Stimulated activated CD8-positive, alpha-beta memory T cell treated with anti-CD3 and anti-CD28 coated beads, Interleukin-7, amount 100 ng/mL, for 4 hours (primary cell): ENCODE measurements at regions not wholly inside any gene's neighbourhood (a gene's known extent, or its start where the extent isn't known, plus 50 kb on each side); places are given as distances from the start of the nearest gene placed in this dataset.
A peak's percentile ranks its signal among the peaks of the same experiment; 100 is the strongest.

Experiments
- DNase-seq, 2 donors: peaks; one replicate each; pipeline ENCODE4 v3.0.0-alpha.2; 2020; ENCODE audit warnings: low read depth in 2 of 2

GRCh38 chrX:148363471-148364235, 136.8 kb upstream of the AFF2 start:
- DNase-seq, result no peak

- no peak for DNase-seq
Measured at GRCh38 chrX:148365233-148365632, 135.2 kb upstream of the AFF2 start.

DNA sequence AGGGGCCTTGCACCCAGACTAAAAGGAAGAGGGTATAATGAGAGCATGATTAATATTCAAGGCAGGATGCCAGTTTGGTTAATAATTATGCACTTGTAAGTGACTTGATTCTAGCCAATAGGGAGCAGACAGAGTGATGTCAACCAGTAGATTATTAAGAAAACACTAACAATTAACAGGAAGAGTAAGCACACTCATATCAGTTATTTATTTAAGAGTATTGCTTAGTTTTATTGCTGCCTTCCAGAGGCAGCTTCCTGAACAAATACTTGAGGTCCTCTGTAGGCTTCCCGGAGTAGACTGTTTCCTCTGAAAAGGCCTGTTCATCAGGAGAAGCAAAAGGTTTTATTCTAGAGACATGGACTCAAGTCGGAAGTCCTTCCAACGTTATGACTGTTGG, 129.1 kb upstream of the AFF2 start:
- no peak for DNase-seq

- no peak for DNase-seq
Measured at GRCh38 chrX:148372925-148373324, 127.5 kb upstream of the AFF2 start.

DNA sequence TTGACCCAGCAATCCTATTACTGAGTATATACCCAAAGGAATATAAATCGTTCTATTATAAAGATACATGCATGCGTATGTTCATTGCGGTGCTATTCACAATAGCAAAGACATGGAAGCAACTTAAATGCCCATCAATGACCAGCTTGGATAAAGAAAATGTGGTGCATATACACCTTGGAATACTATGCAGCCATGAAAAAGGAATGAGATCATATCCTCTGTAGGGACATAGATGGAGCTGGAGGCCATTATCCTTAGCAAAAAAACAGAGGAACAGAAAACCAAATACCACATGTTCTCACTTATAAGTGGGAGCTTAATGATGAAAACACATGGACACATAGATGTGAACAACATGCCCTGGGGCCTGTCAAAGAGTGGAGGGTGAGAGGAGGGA, 124.1 kb upstream of the AFF2 start:
- no peak for DNase-seq

GRCh38 chrX:148380107-148380506, 120.3 kb upstream of the AFF2 start:
- no peak for DNase-seq

DNA sequence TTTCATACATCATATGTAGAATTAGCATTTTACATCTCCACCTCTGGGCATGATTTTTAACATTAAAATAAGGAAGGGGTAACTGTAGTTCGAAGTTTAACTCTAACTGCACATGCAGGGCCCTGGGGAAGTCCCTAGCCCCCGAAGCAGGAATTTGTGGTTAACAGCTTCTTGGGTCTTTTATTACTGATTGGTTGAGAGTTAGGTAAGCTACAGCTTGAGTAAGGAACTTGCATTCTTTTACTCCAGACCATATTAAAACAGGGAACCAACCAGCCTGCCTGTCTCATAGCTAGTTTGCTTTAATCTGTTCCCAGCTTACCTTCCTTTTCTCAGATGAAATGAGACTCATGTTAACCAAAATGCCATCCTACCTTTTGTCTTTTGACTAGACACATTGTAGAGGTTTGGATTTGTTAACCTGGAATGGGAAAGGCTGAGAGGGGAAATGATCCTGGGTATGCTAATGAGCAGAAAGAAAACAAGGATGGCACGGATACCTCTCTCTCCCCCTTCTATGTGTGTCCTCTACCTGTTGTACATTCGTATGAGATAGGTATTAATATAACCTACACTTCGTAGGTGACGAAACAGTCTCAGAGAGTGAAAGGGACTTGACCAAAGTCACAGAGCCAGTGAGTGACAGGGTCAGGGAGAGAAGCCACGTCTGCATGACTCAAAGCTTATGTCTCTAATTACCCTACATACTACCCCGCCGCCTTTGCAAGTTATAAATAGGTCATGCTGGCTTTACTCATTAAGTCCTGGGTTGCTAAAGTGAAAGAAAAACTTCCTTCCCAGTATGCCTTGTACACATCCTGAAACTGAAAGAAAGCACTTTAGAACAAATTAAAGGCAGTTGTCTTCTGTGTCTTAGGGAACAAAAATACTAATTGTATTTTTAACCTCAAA, 119.5 kb upstream of the AFF2 start:
- peak; percentile 26 to 32 for DNase-seq

DNA sequence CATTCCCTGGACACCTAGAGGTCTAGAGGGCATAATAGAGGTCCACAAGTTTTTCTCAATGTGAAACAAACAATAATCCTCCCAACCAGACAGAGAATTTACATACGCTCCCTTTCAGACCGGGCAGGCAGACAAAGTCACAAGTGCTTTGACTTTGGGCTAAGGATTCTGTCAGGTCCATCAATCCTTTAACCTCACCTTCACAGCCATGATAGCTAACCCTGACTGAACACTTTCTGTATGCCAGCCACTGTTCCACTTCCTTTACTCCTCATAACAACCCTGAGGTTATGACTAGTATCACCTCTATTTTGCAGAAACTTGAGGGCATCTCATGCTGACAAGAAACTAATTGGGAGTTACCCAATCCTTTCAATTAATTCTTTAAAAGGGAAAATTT, 118.8 kb upstream of the AFF2 start:
- no peak for DNase-seq

DNA sequence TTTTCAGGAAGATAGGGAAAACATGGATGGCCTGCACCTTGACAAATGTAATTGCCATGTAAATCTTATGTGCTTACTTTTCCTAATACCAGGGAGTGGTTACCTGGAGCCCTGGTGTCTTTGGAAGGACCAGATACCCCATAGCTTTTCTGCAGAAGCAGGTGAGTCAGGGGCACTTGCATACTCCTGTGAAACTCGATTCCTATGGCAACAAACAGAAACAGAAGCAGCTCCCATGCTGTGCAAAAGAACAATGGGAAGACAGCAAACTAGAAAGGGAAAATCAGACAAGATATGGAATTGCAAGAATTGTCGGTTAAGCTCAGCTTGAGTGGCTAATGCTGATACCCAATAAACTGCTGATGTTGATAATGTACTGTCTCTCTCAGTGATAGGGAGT, 117.4 kb upstream of the AFF2 start:
- no peak for DNase-seq

DNA sequence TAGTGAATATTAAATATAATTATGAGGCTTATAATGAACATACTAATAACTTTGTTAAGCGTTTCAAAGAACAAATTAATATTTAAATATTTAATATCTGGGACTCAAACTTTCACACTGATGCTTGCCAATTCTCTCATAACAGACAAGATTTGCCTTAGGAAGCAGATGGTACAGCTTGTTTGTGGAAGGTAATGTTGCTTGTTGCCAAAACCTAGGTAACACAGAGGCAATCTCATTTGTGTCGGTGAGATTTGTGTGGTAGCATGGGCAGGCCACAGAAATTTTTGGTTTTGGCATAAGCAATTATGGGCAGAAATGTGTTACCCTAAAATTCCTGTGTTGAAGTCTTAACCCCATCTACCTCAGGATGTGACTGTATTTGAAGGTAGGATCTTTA, 114.9 kb upstream of the AFF2 start:
- no peak for DNase-seq

DNA sequence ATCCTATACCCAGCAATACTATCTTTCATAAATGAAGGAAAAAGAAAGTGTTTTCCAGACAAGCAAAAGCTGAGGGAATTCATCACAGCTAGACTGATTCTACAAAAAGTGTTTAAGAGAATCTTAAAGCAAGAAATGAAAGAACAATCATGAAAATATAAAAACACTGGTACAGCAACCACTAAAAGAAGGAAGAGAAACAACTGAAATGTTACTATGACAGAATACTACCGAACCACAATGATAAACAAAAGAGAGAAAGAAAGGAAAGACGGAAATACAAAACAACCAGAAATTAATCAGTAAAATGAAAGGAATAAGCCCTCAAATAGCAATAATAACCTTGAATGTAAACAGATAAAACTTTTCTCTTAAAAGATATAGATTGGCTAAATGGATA, 110.8 kb upstream of the AFF2 start:
- DNase-seq, result no peak

DNA sequence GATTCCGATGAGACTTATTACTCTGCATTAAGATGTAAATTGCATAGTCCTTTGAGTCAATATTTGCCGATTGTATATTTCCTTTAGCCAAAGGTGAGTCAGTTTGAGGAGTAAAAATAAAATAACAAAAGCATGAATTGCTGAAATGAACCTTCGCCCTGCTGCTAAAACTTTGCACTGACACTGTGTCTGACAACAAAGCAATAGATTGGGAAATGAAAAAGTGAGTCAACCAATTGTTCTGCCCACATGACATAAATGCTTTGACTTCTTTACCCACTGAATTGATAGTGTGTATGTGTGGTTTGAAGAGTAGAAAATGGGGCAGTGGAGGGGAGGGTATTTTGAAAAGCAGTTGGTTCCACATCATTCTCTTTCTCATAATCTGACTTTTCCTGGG, 88.4 kb upstream of the AFF2 start:
- DNase-seq, result no peak

GRCh38 chrX:148416142-148416541, 84.3 kb upstream of the AFF2 start:
- no peak for DNase-seq

- no peak for DNase-seq
Measured at GRCh38 chrX:148416931-148417330, 83.5 kb upstream of the AFF2 start.

GRCh38 chrX:148417934-148418333, 82.5 kb upstream of the AFF2 start:
- no peak for DNase-seq

- DNase-seq, result no peak
Measured at GRCh38 chrX:148422526-148422925, 77.9 kb upstream of the AFF2 start.

DNA sequence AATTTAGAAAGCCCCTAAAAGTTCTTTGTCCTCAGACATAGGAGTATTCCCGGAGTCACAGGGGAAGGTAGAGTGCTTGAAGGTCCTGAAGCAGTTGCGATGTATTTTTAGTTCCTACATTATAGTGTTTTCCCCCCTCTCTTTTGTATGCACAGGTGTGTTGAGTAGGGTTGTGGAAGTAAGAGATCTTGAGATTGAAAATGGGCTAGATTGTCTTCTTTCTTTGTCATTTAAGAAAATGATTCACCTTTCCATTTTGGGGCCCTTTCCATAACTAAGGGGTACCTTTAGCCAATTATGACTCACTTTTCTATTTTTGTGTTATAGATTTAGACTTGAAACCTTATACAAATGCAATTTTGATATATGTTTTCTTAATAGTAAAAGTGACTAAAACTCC, 75.8 kb upstream of the AFF2 start:
- DNase-seq, result no peak

DNA sequence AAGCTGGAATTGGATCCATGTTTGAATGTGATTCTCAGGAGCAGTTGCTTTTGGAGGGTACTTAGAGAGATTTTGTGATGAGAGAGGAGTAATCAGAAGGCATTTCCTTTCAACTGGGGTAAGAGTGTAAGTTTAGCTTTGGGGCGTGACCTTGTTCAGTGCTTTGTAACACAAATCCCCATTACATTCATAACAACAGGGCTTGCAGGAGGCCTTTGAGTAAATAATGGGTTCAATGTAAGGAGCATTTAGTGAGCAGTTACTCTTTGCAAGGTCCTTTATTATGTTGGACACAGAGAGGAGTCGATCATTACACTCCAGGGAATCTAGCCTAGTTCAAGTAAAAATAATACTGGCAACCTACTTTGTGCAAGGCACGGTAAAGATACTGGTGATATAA, 74.0 kb upstream of the AFF2 start:
- DNase-seq, result no peak

- DNase-seq, result no peak
Measured at GRCh38 chrX:148441387-148441786, 59.0 kb upstream of the AFF2 start.

DNA sequence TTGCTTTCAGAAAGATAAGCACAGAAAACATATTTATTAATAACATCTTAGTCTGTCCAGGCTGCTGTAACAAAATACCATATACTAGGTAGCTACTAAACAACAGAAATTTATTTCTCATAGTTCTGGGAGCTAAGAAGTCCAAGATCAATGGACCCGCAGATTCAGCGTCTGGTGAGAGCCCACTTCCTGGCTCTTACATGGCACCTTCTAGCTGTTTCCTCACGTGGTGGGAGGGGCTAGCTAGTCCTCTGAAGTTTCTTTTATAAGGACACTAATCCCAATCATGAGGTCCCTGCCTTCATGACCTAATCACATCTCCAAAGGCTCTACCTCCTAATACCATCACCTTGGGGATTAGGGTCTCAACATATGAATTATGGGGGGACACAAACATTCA, 57.2 kb upstream of the AFF2 start:
- DNase-seq, result no peak

DNA sequence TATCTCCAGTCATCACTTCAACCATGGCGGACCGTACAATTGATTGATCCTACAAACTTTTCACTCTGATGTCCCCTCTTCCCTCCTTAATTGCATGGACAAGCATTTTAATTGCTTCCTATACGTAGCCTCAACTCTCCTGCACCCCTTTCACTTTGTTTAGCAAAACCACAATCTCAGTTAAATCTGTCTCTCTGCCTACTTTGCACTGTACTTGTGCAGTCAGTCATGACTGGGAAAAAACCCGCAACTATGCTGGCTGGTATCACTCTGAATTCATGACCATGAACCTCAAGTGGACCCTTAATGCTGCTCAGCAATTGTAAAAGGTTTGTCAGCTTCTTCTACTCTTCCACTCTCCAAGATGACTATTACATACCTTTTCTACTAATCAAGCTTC, 51.7 kb upstream of the AFF2 start:
- no peak for DNase-seq
